Endothelial cell of umbilical vein (primary cell): ENCODE measurements at regions not wholly inside any gene's neighbourhood (a gene's known extent, or its start where the extent isn't known, plus 50 kb on each side); places are given as distances from the start of the nearest gene placed in this dataset.

Experiments used
- BruUV-seq: library from RNA; stranded (reverse); fragments of 400-500 nt; replicated peaks from 2 replicates; lab custom pipeline; 2021; lab: Mats Ljungman, UMichigan
- CTCF ChIA-PET: fragments of 300-600, 350-600 bp; sonication (Branson Sonifier 250); formaldehyde crosslinking; loops from one replicate; lab custom pipeline; 2021; ENCODE audit warnings: antibody characterized with exemption, inconsistent platforms; lab: Charles Lee
- POLR2A ChIA-PET: fragments of 300-600, 350-600 bp; sonication (Branson Sonifier 250); formaldehyde crosslinking; loops from one replicate; lab custom pipeline; 2021; ENCODE audit warnings: antibody characterized with exemption, inconsistent platforms; lab: Charles Lee
- DNase-seq: peaks from one replicate; pipeline ENCODE4 v3.0.0-alpha.2; 2011; ENCODE audit warnings: low read depth, low spot score
- FAIRE-seq: peaks from 2 replicates; lab custom pipeline; 2011; peaks lifted over from hg19 to GRCh38; lab: Jason Lieb, UNC
- H2AFZ ChIP-seq: 2 replicates; pipeline ENCODE4 v1.6.0; 2012; ENCODE audit warnings: low read depth, low read length, control low read depth, inconsistent platforms
- H3K27ac ChIP-seq: 2 replicates; pipeline ENCODE4 v1.5.1; 2011; ENCODE audit warnings: low read depth, mild to moderate bottlenecking, control low read depth, low read length, moderate library complexity; ENCODE audit not compliant: insufficient read depth
- H3K27me3 ChIP-seq, 2 experiments: 2 replicates each; pipeline versions ENCODE4 v1.6.0 to v1.6.1; 2011; ENCODE audit warnings: low read length in 2 of 2, mixed read lengths in 1 of 2; ENCODE audit not compliant: control insufficient read depth in 2 of 2, insufficient read depth in 2 of 2
- H3K36me3 ChIP-seq, 2 experiments: 2 replicates in 1 of 2; 3 replicates in 1 of 2; pipeline ENCODE4 v1.5.1; 2011; ENCODE audit warnings: low read length in 2 of 2, mild to moderate bottlenecking in 1 of 2, moderate library complexity in 1 of 2; ENCODE audit not compliant: control insufficient read depth in 2 of 2, insufficient read depth in 2 of 2; ENCODE audit errors: extremely low read depth in 1 of 2
- H3K4me1 ChIP-seq: 3 replicates; pipeline ENCODE4 v1.5.1; 2011; ENCODE audit warnings: mild to moderate bottlenecking, low read length; ENCODE audit not compliant: control insufficient read depth, insufficient read depth; ENCODE audit errors: extremely low read depth
- H3K4me2 ChIP-seq: 2 replicates; pipeline ENCODE4 v1.6.1; 2011; ENCODE audit warnings: low read length, control low read depth, mixed read lengths; ENCODE audit not compliant: insufficient read depth
- H3K4me3 ChIP-seq, 3 experiments: fragments of 200-600 bp in 1 of 3; sonication (generic), shearing (Covaris generic) in 1 of 3; replicated peaks in 1 of 3; 2 replicates each; pipeline ENCODE4 v1.5.1; 2011 to 2016; ENCODE audit warnings: control low read depth in 3 of 3, low read length in 3 of 3, mild to moderate bottlenecking in 2 of 3, inconsistent platforms in 1 of 3, low read depth in 1 of 3, moderate library complexity in 1 of 3; ENCODE audit not compliant: insufficient read depth in 1 of 3
- H3K79me2 ChIP-seq: 2 replicates; pipeline ENCODE4 v1.6.0; 2012; ENCODE audit warnings: low read length, inconsistent platforms; ENCODE audit not compliant: control insufficient read depth, insufficient read depth
- H3K9ac ChIP-seq: replicated peaks from 2 replicates; pipeline ENCODE3; 2011; ENCODE audit warnings: low read length, control low read depth; ENCODE audit not compliant: insufficient read depth; ENCODE audit errors: extremely low read depth
- H3K9me1 ChIP-seq: replicated peaks from 3 replicates; pipeline ENCODE4 v1.6.0; 2011; ENCODE audit warnings: mild to moderate bottlenecking, low read length; ENCODE audit not compliant: control insufficient read depth, insufficient read depth; ENCODE audit errors: extremely low read depth
- H3K9me3 ChIP-seq: replicated peaks from 2 replicates; pipeline ENCODE4 v1.5.1; 2012; ENCODE audit warnings: low read length, inconsistent platforms; ENCODE audit not compliant: control insufficient read depth, insufficient read depth
- H4K20me1 ChIP-seq: replicated peaks from 2 replicates; pipeline ENCODE3; 2011; ENCODE audit warnings: mild to moderate bottlenecking, low read length; ENCODE audit not compliant: control insufficient read depth, insufficient read depth; ENCODE audit errors: extremely low read depth
- CTCF ChIP-seq, 2 donors: IDR thresholded peaks; 1 replicate in 1 of 2; 2 replicates in 1 of 2; pipeline ENCODE4 v1.5.1; 2011; ENCODE audit warnings: low read length in 2 of 2, mild to moderate bottlenecking in 2 of 2, moderate library complexity in 2 of 2, control low read depth in 1 of 2, inconsistent platforms in 1 of 2, low read depth in 1 of 2; ENCODE audit not compliant: insufficient read depth in 1 of 2; ENCODE audit errors: extremely low read depth in 1 of 2
- EZH2 ChIP-seq: IDR thresholded peaks from 2 replicates; pipeline ENCODE4 v1.6.1; 2012; ENCODE audit warnings: borderline replicate concordance, low read depth, mild to moderate bottlenecking, moderate library complexity, low read length, inconsistent platforms; ENCODE audit not compliant: severe bottlenecking
- FOS ChIP-seq: IDR thresholded peaks from 2 replicates; pipeline ENCODE4 v1.6.1; 2011; ENCODE audit warnings: mild to moderate bottlenecking, low read length, moderate library complexity, borderline replicate concordance; ENCODE audit not compliant: insufficient read depth
- GATA2 ChIP-seq: IDR thresholded peaks from 2 replicates; pipeline ENCODE4 v1.7.0; 2011; ENCODE audit warnings: low read depth, mild to moderate bottlenecking, moderate library complexity, mixed read lengths, low read length; ENCODE audit not compliant: insufficient read length, insufficient read depth
- JUN ChIP-seq: IDR thresholded peaks from 2 replicates; pipeline ENCODE4 v1.6.1; 2011; ENCODE audit warnings: borderline replicate concordance, low read depth; ENCODE audit not compliant: insufficient read length, insufficient read depth
- MAX ChIP-seq: IDR thresholded peaks from 2 replicates; pipeline ENCODE4 v1.6.1; 2011; ENCODE audit not compliant: insufficient read depth, insufficient read length
- MYC ChIP-seq: IDR thresholded peaks from one replicate; pipeline ENCODE4 v1.6.1; 2011; ENCODE audit warnings: mild to moderate bottlenecking, low read depth, low read length
- POLR2A ChIP-seq: IDR thresholded peaks from 2 replicates; pipeline ENCODE4 v1.6.1; 2012; ENCODE audit warnings: low read depth, mild to moderate bottlenecking, control low read depth, low read length
- POLR2AphosphoS5 ChIP-seq: IDR thresholded peaks from 2 replicates; pipeline ENCODE4 v1.6.1; 2012; ENCODE audit warnings: low read depth, mild to moderate bottlenecking, control low read depth, low read length, moderate library complexity; ENCODE audit not compliant: insufficient read depth
- dilution Hi-C: fragments of 300-500 bp; cut with MboI; formaldehyde crosslinking; loops from one replicate; pipeline ENCODE4 v1.15.0; 2019; ENCODE audit warnings: low sequenced_read_pairs; ENCODE audit not compliant: extremely low pct_ligation_motif_present
- intact Hi-C: fragments of 100-400 bp; cut with micrococcal nuclease; formaldehyde crosslinking; loops from one replicate; pipeline ENCODE4 v1.10.0; 2022

GRCh38 chr12:76206039-76206676, 121.7 kb upstream of the NAP1L1 start:
- Histone ChIP-seq H3K9ac (no peak overlapping the region), H3K4me1 (no peaks in the 10 kb centered on the region), H3K27me3 (no peaks in the 10 kb centered on the region), H3K9me3 (no peaks in the 10 kb centered on the region), H4K20me1 (no peaks in the 10 kb centered on the region), H3K79me2 (no peaks in the 10 kb centered on the region), H3K4me2 (no peak overlapping the region), H3K36me3 (no peaks in the 10 kb centered on the region), H3K4me3 (no peak overlapping the region), H3K27ac (no peak overlapping the region), H3K9me1 (no peaks in the 10 kb centered on the region), H2AFZ (no peak overlapping the region)
- ChIA-PET CTCF (no interaction called here), POLR2A (interaction anchor here (0.5 kb wide), 1 partner anchor 34 kb away, joined by 4 read pairs; no protein-coding TSS in a partner anchor)
- dilution Hi-C loops (no loop called here), intact Hi-C loops (no loop called here)
- no TSS peak for BruUV-seq
- no peak for DNase-seq
- no peak for FAIRE-seq
- TF ChIP-seq POLR2A = no peak
- no peak for TF ChIP-seq CTCF (IDR thresholded peaks at IDR 0.05; ENCODE audit: extremely low read depth in 1 of 2, insufficient read depth in 1 of 2, low read depth in 1 of 2, low read length in 2 of 2)
- no peak for TF ChIP-seq POLR2AphosphoS5
- no peak for TF ChIP-seq FOS

- no peaks in the 10 kb centered on the region for H3K79me2 ChIP-seq
- ChIA-PET CTCF (interaction anchor here (1.6 kb wide), 1 partner anchor 145 kb away, joined by 3 read pairs; no protein-coding TSS in a partner anchor), POLR2A (no interaction called here)
- intact Hi-C loops (no loop called here), dilution Hi-C loops (no loop called here)
- H3K4me1 ChIP-seq = no peaks in the 10 kb centered on the region
- H3K9ac ChIP-seq = no peak overlapping the region
- no peaks in the 10 kb centered on the region for H3K9me1 ChIP-seq
- no peak overlapping the region for H3K4me3 ChIP-seq
- no peaks in the 10 kb centered on the region for H3K27me3 ChIP-seq
- FAIRE-seq (no peak), DNase-seq (no peak)
- H3K4me2 ChIP-seq = no peak overlapping the region
- peaks cover 3% of the 10 kb centered on the region for H3K9me3 ChIP-seq
- no peaks in the 10 kb centered on the region for H4K20me1 ChIP-seq
- no peak overlapping the region for H2AFZ ChIP-seq
- TF ChIP-seq JUN (no peak), MAX (no peak), POLR2A (no peak), EZH2 (no peak), CTCF (IDR thresholded peaks at IDR 0.05; ENCODE audit: extremely low read depth in 1 of 2, insufficient read depth in 1 of 2, low read depth in 1 of 2, low read length in 2 of 2) (no peak), FOS (no peak), GATA2 (no peak), MYC (no peak), POLR2AphosphoS5 (no peak)
- no TSS peak for BruUV-seq
- no peak overlapping the region for H3K27ac ChIP-seq
- no peaks in the 10 kb centered on the region for H3K36me3 ChIP-seq
Measured at GRCh38 chr12:76202621-76203020, 118.1 kb upstream of the NAP1L1 start.
